ENCODE measurements at regions not wholly inside any gene's neighbourhood (a gene's known extent, or its start where the extent isn't known, plus 50 kb on each side); places are given as distances from the start of the nearest gene placed in this dataset.

DNA sequence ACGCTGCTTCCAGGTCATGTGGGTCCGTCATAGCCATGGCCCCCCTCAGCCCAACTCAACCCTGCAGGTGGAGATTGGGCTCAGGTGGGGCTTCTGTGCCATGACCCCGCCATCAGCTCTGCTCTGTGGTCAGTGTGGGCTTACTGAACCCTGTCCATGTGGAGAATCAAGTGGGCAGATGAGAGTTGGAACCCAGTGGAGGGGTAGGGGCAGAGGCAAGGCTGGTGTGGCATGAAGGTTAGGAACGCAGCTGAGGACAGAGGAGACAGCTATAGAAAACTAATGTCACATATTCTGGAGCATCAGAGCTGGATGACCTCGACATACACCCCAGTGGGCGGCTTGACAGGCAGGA lies 355.9 kb downstream of the PTPRU start:
- TF ChIP-seq, protein P1, sequence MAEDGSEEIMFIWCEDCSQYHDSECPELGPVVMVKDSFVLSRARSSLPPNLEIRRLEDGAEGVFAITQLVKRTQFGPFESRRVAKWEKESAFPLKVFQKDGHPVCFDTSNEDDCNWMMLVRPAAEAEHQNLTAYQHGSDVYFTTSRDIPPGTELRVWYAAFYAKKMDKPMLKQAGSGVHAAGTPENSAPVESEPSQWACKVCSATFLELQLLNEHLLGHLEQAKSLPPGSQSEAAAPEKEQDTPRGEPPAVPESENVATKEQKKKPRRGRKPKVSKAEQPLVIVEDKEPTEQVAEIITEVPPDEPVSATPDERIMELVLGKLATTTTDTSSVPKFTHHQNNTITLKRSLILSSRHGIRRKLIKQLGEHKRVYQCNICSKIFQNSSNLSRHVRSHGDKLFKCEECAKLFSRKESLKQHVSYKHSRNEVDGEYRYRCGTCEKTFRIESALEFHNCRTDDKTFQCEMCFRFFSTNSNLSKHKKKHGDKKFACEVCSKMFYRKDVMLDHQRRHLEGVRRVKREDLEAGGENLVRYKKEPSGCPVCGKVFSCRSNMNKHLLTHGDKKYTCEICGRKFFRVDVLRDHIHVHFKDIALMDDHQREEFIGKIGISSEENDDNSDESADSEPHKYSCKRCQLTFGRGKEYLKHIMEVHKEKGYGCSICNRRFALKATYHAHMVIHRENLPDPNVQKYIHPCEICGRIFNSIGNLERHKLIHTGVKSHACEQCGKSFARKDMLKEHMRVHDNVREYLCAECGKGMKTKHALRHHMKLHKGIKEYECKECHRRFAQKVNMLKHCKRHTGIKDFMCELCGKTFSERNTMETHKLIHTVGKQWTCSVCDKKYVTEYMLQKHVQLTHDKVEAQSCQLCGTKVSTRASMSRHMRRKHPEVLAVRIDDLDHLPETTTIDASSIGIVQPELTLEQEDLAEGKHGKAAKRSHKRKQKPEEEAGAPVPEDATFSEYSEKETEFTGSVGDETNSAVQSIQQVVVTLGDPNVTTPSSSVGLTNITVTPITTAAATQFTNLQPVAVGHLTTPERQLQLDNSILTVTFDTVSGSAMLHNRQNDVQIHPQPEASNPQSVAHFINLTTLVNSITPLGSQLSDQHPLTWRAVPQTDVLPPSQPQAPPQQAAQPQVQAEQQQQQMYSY (CRISPR knock-in tag; IDR thresholded peaks at IDR 0.05), result no peak
- TF ChIP-seq NFIC (IDR thresholded peaks at IDR 0.05; ENCODE audit: low read depth, low read length) (no peak), JUND (IDR thresholded peaks at IDR 0.05; ENCODE audit: low read depth, low read length) (no peak), JUNB (IDR thresholded peaks at IDR 0.05) (no peak), SIN3A (IDR thresholded peaks at IDR 0.05; ENCODE audit: low read depth, low read length) (no peak), EZH2 (IDR thresholded peaks at IDR 0.05; ENCODE audit: borderline replicate concordance, control insufficient read depth, low read depth, low read length) (no peak), SMC3 (IDR thresholded peaks at IDR 0.05; ENCODE audit: borderline replicate concordance, low read length) (no peak), TCF3 (IDR thresholded peaks at IDR 0.05; ENCODE audit: borderline replicate concordance, insufficient read depth, low read depth, low read length) (no peak), BACH1 (IDR thresholded peaks at IDR 0.05; ENCODE audit: borderline replicate concordance) (no peak), SREBF2 (IDR thresholded peaks at IDR 0.05; ENCODE audit: low read length) (no peak)
- TF ChIP-seq, protein P2, sequence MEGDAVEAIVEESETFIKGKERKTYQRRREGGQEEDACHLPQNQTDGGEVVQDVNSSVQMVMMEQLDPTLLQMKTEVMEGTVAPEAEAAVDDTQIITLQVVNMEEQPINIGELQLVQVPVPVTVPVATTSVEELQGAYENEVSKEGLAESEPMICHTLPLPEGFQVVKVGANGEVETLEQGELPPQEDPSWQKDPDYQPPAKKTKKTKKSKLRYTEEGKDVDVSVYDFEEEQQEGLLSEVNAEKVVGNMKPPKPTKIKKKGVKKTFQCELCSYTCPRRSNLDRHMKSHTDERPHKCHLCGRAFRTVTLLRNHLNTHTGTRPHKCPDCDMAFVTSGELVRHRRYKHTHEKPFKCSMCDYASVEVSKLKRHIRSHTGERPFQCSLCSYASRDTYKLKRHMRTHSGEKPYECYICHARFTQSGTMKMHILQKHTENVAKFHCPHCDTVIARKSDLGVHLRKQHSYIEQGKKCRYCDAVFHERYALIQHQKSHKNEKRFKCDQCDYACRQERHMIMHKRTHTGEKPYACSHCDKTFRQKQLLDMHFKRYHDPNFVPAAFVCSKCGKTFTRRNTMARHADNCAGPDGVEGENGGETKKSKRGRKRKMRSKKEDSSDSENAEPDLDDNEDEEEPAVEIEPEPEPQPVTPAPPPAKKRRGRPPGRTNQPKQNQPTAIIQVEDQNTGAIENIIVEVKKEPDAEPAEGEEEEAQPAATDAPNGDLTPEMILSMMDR (IDR thresholded peaks at IDR 0.05 in 2 of 3, conservative IDR thresholded peaks at IDR 0.05 in 1 of 3; ENCODE audit: control insufficient read depth in 2 of 3, extremely low read depth in 1 of 3, insufficient read depth in 1 of 3, low read depth in 3 of 3, low read length in 3 of 3), result no peak
